Ascending aorta (tissue), 2 donors: ENCODE measurements at regions not wholly inside any gene's neighbourhood (a gene's known extent, or its start where the extent isn't known, plus 50 kb on each side); places are given as distances from the start of the nearest gene placed in this dataset.

ENCODE experiments used
- DNase-seq, 2 donors: peaks; one replicate each; pipeline ENCODE4 v3.0.0-alpha.2; 2019; ENCODE audit warnings: low spot score in 2 of 2
- H3K27ac ChIP-seq, 2 donors: fragments of 200-600 bp; sonication (generic); one replicate each; pipeline ENCODE4 v1.5.1; 2016 to 2017; ENCODE audit warnings: mild to moderate bottlenecking in 1 of 2
- H3K27me3 ChIP-seq: fragments of 200-600 bp; sonication (generic); one replicate; pipeline ENCODE4 v1.5.1; 2017
- H3K36me3 ChIP-seq, 2 donors: fragments of 200-600 bp; sonication (generic); one replicate each; pipeline ENCODE4 v1.5.1; 2016
- H3K4me1 ChIP-seq, 2 donors: fragments of 200-600 bp; sonication (generic); one replicate each; pipeline ENCODE4 v1.5.1; 2016 to 2017; ENCODE audit warnings: mild to moderate bottlenecking in 1 of 2
- H3K4me3 ChIP-seq, 2 donors: fragments of 200-600 bp; sonication (generic); one replicate each; pipeline ENCODE4 v1.5.1; 2016 to 2017; ENCODE audit warnings: mild to moderate bottlenecking in 1 of 2
- H3K9me3 ChIP-seq, 2 donors: fragments of 200-600 bp; sonication (generic); one replicate each; pipeline ENCODE4 v1.5.1; 2016
- CTCF ChIP-seq, 3 experiments: fragments of 200-600 bp in 2 of 3; fragments of 450-650 bp in 1 of 3; sonication (generic) in 2 of 3; IDR thresholded peaks; one replicate each; pipeline ENCODE4 v1.5.1; 2016 to 2019; ENCODE audit warnings: antibody characterized with exemption in 3 of 3, mild to moderate bottlenecking in 1 of 3, moderate library complexity in 1 of 3
- intact Hi-C: fragments of 100-400 bp; cut with DNase I; formaldehyde crosslinking; loops from one replicate; pipeline ENCODE4 v1.15.1; 2023

GRCh38 chr6:33967966-33968724, 164.3 kb upstream of the MLN start:
- DNase-seq: peak in 1 of 2 donors; percentile 19
- Histone ChIP-seq H3K4me1 (no peaks in the 10 kb centered on the region), H3K27ac (no peak overlapping the region), H3K36me3 (no peaks in the 10 kb centered on the region), H3K27me3 (no peaks in the 10 kb centered on the region), H3K9me3 (no peaks in the 10 kb centered on the region), H3K4me3 (no peak overlapping the region)
- intact Hi-C loops: no loop called here
- TF ChIP-seq CTCF (IDR thresholded peaks at IDR 0.05): no peak

- Histone ChIP-seq H3K27ac (no peak overlapping the region), H3K9me3 (no peaks in the 10 kb centered on the region), H3K36me3 (no peaks in the 10 kb centered on the region), H3K4me1 (no peaks in the 10 kb centered on the region), H3K4me3 (no peak overlapping the region), H3K27me3 (no peaks in the 10 kb centered on the region)
- no peak for TF ChIP-seq CTCF (IDR thresholded peaks at IDR 0.05)
- intact Hi-C loops: no loop called here
- peak in 1 of 2 donors; percentile 31 for DNase-seq
Observed at GRCh38 chr6:33967265-33967767, 163.5 kb upstream of the MLN start.

GRCh38 chr6:33966536-33966935, 162.7 kb upstream of the MLN start:
- H3K4me3 ChIP-seq: no peak overlapping the region
- no peaks in the 10 kb centered on the region for H3K27me3 ChIP-seq
- peak in 1 of 2 donors; percentile 30 for DNase-seq
- intact Hi-C loops: no loop called here
- TF ChIP-seq CTCF (IDR thresholded peaks at IDR 0.05): no peak
- H3K36me3 ChIP-seq: no peaks in the 10 kb centered on the region
- no peaks in the 10 kb centered on the region for H3K4me1 ChIP-seq
- H3K9me3 ChIP-seq: no peaks in the 10 kb centered on the region
- no peak overlapping the region for H3K27ac ChIP-seq

DNA sequence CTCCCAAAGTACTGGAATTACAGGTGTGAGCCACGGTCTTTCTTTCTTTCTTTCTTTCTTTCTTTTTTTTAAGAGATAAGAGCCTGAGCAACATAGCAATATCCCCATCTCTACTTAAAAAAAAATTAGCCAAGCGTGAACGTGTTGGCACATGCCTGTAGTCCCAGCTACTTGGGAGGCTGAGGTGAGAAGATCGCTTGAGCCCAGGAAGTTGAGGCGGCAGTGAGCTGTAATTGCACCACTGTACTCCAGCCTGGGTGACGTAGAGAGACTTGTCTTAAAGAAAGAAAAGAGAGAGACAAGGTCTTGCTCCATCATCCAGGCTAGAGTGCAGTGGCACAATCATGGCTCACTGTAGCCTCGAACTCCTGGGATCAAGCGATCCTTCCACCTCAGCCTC, 162.0 kb upstream of the MLN start:
- Histone ChIP-seq H3K4me3 (no peak overlapping the region), H3K27ac (no peak overlapping the region), H3K27me3 (no peaks in the 10 kb centered on the region), H3K9me3 (no peaks in the 10 kb centered on the region), H3K36me3 (no peaks in the 10 kb centered on the region), H3K4me1 (no peaks in the 10 kb centered on the region)
- intact Hi-C loops: no loop called here
- DNase-seq: peak in 1 of 2 donors; percentile 3
- TF ChIP-seq CTCF (IDR thresholded peaks at IDR 0.05): no peak

DNA sequence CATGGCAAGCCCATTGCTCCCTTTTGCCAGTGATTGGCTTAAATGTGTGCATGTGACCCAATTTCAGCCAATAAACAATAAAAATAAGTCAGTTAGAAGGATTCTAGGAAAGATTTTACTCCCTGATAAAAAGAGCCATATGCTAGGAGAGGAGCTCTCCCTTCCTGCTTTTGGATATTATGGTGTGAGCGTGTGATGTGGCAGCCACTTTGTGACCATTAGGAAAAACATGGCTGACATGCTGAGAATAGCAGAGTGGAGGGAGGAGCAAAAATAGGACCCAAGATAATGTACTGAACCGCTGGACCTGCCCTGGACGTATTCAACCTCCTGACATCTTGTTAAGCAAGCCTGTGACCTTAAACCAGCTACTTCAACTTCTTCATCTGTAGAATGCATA, 160.6 kb upstream of the MLN start:
- no peaks in the 10 kb centered on the region for H3K27me3 ChIP-seq

More for the DNA sequence above, 160.6 kb upstream of the MLN start:
- no peaks in the 10 kb centered on the region for H3K4me1 ChIP-seq
- no peak overlapping the region for H3K27ac ChIP-seq
- no peak for TF ChIP-seq CTCF (IDR thresholded peaks at IDR 0.05)
- no peaks in the 10 kb centered on the region for H3K9me3 ChIP-seq
- intact Hi-C loops: no loop called here
- no peak overlapping the region for H3K4me3 ChIP-seq
- peak in 1 of 2 donors; percentile 9 for DNase-seq
- no peaks in the 10 kb centered on the region for H3K36me3 ChIP-seq
